ENCODE measurements at regions not wholly inside any gene's neighbourhood (a gene's known extent, or its start where the extent isn't known, plus 50 kb on each side); places are given as distances from the start of the nearest gene placed in this dataset.

- TF ChIP-seq CTCF (IDR thresholded peaks at IDR 0.05): no peak
- TF ChIP-seq POLR2A (IDR thresholded peaks at IDR 0.05): no peak
- Histone ChIP-seq H3K4me1 (replicated peaks in 1 of 2) (no peaks in the 10 kb centered on the region), H3K27me3 (no peaks in the 10 kb centered on the region), H3K4me3 (no peak overlapping the region), H3K27ac (no peak overlapping the region), H3K36me3 (replicated peaks in 1 of 2) (no peaks in the 10 kb centered on the region), H3K9me3 (replicated peaks in 1 of 3) (no peaks in the 10 kb centered on the region)
- 64 to 66% (median 65%) methylated on average over 3 of the region's 3 CpGs for WGBS, 4 donors
- DNase-seq: no peak
- intact Hi-C loops (cut with DNase I): no loop called here
Measured at GRCh38 chr13:64869539-64869938, 2360.6 kb downstream of the PCDH9 start.

- intact Hi-C loops (cut with DNase I): no loop called here
- H3K4me3 ChIP-seq: no peak overlapping the region
- DNase-seq: no peak
- H3K36me3 ChIP-seq (replicated peaks in 1 of 2): no peaks in the 10 kb centered on the region
- H3K4me1 ChIP-seq (replicated peaks in 1 of 2): no peaks in the 10 kb centered on the region
- 64 to 80% (median 71%) methylated on average over 2 of the region's 2 CpGs for WGBS, 4 donors
- H3K27ac ChIP-seq: no peak overlapping the region
- no peaks in the 10 kb centered on the region for H3K27me3 ChIP-seq
- no peak for TF ChIP-seq CTCF (IDR thresholded peaks at IDR 0.05)
- TF ChIP-seq POLR2A (IDR thresholded peaks at IDR 0.05): no peak
- no peaks in the 10 kb centered on the region for H3K9me3 ChIP-seq (replicated peaks in 1 of 3)
Measured at GRCh38 chr13:64867856-64868255, 2362.3 kb downstream of the PCDH9 start.

- intact Hi-C loops (cut with DNase I): no loop called here
Measured at GRCh38 chr13:64866331-64866730, 2363.8 kb downstream of the PCDH9 start.

GRCh38 chr13:64855506-64855905 is 2374.6 kb downstream of the PCDH9 start:
- TF ChIP-seq CTCF (IDR thresholded peaks at IDR 0.05) (no peak), POLR2A (IDR thresholded peaks at IDR 0.05) (no peak)
- H3K4me1 ChIP-seq (replicated peaks in 1 of 2): no peaks in the 10 kb centered on the region
- no peaks in the 10 kb centered on the region for H3K36me3 ChIP-seq (replicated peaks in 1 of 2)
- no peaks in the 10 kb centered on the region for H3K27me3 ChIP-seq
- no peak for DNase-seq
- H3K9me3 ChIP-seq (replicated peaks in 1 of 3): no peaks in the 10 kb centered on the region
- intact Hi-C loops (cut with DNase I): no loop called here
- no peak overlapping the region for H3K4me3 ChIP-seq
- H3K27ac ChIP-seq: no peak overlapping the region

More at GRCh38 chr13:64866331-64866730, 2363.8 kb downstream of the PCDH9 start:
- H3K27ac ChIP-seq: no peak overlapping the region
- no peak for DNase-seq
- no peak overlapping the region for H3K4me3 ChIP-seq
- no peaks in the 10 kb centered on the region for H3K9me3 ChIP-seq (replicated peaks in 1 of 3)
- H3K4me1 ChIP-seq (replicated peaks in 1 of 2): no peaks in the 10 kb centered on the region
- TF ChIP-seq POLR2A (IDR thresholded peaks at IDR 0.05) (no peak), CTCF (IDR thresholded peaks at IDR 0.05) (no peak)
- H3K27me3 ChIP-seq: no peaks in the 10 kb centered on the region
- H3K36me3 ChIP-seq (replicated peaks in 1 of 2): no peaks in the 10 kb centered on the region
